Tibial artery (tissue), 4 donors: ENCODE measurements at regions not wholly inside any gene's neighbourhood (a gene's known extent, or its start where the extent isn't known, plus 50 kb on each side); places are given as distances from the start of the nearest gene placed in this dataset.

Experiments
- DNase-seq, 2 donors: peaks; one replicate each; pipeline ENCODE4 v3.0.0-alpha.2; 2019
- H3K27ac ChIP-seq, 2 donors: fragments of 200-600 bp; sonication (generic) in 1 of 2; 1 replicate in 1 of 2; 2 replicates in 1 of 2; pipeline ENCODE4 v1.5.1; 2018 to 2019; ENCODE audit warnings: mild to moderate bottlenecking in 1 of 2
- H3K27me3 ChIP-seq, 2 donors: fragments of 200-600 bp; sonication (generic) in 1 of 2; one replicate each; pipeline versions ENCODE4 v1.5.1 to v1.6.0; 2016 to 2019
- H3K36me3 ChIP-seq, 3 donors: fragments of 200-600 bp; sonication (generic) in 2 of 3; one replicate each; pipeline ENCODE4 v1.5.1; 2016 to 2019; ENCODE audit warnings: mild to moderate bottlenecking in 2 of 3
- H3K4me1 ChIP-seq, 4 donors: fragments of 200-600 bp; sonication (generic) in 2 of 4; 1 replicate in 3 of 4; 2 replicates in 1 of 4; pipeline ENCODE4 v1.5.1; 2016 to 2019
- H3K4me3 ChIP-seq, 2 donors: fragments of 200-600 bp; sonication (generic) in 1 of 2; 1 replicate in 1 of 2; 2 replicates in 1 of 2; pipeline ENCODE4 v1.5.1; 2018 to 2019; ENCODE audit warnings: mild to moderate bottlenecking in 2 of 2
- H3K9me3 ChIP-seq, 3 donors: fragments of 200-600 bp; sonication (generic) in 1 of 3; one replicate each; pipeline ENCODE4 v1.5.1; 2016 to 2019
- CTCF ChIP-seq, 2 experiments: fragments of 200-600 bp in 1 of 2; fragments of 450-650 bp in 1 of 2; IDR thresholded peaks; one replicate each; pipeline ENCODE4 v1.5.1; 2017 to 2019; ENCODE audit warnings: antibody characterized with exemption in 2 of 2, mild to moderate bottlenecking in 1 of 2, moderate library complexity in 1 of 2
- intact Hi-C: fragments of 100-400 bp; cut with DNase I; formaldehyde crosslinking; loops from one replicate; pipeline ENCODE4 v1.15.0; 2023; ENCODE audit warnings: low total_unique reads

- DNase-seq: no peak
- no peaks in the 10 kb centered on the region for H3K27me3 ChIP-seq
- no peaks in the 10 kb centered on the region for H3K36me3 ChIP-seq
- no peaks in the 10 kb centered on the region for H3K9me3 ChIP-seq
- peak overlapping the region; percentile 88 to 97 for H3K27ac ChIP-seq
- H3K4me1 ChIP-seq: peaks cover 4 to 100% (median 95%) of the 10 kb centered on the region in 4 donors
- no peak overlapping the region for H3K4me3 ChIP-seq
- intact Hi-C loops: no loop called here
- no peak for TF ChIP-seq CTCF (IDR thresholded peaks at IDR 0.05)
These were observed 239.8 kb downstream of the SEC14L1 start for GRCh38 chr17:77380395-77381184.

- Histone ChIP-seq H3K27ac (peak overlapping the region; percentile 88 to 97), H3K9me3 (no peaks in the 10 kb centered on the region), H3K4me3 (no peak overlapping the region), H3K36me3 (no peaks in the 10 kb centered on the region), H3K27me3 (no peaks in the 10 kb centered on the region), H3K4me1 (peaks cover 9 to 100% (median 96%) of the 10 kb centered on the region in 4 donors)
- intact Hi-C loops: no loop called here
- DNase-seq: no peak
- TF ChIP-seq CTCF (IDR thresholded peaks at IDR 0.05): no peak
These were observed 240.5 kb downstream of the SEC14L1 start for GRCh38 chr17:77381185-77381700.

- no peaks in the 10 kb centered on the region for H3K36me3 ChIP-seq
- H3K4me1 ChIP-seq: peaks cover 9 to 100% (median 96%) of the 10 kb centered on the region in 4 donors
- H3K4me3 ChIP-seq: no peak overlapping the region
- no peaks in the 10 kb centered on the region for H3K27me3 ChIP-seq
- peak overlapping the region; percentile 88 to 97 for H3K27ac ChIP-seq
- no peak for DNase-seq
- intact Hi-C loops: no loop called here
- no peak for TF ChIP-seq CTCF (IDR thresholded peaks at IDR 0.05)
- no peaks in the 10 kb centered on the region for H3K9me3 ChIP-seq
These were observed 241.0 kb downstream of the SEC14L1 start for GRCh38 chr17:77381731-77382130.

GRCh38 chr17:77382356-77382911 is 241.7 kb downstream of the SEC14L1 start:
- no peaks in the 10 kb centered on the region for H3K9me3 ChIP-seq
- peak overlapping the region; percentile 88 to 97 for H3K27ac ChIP-seq
- H3K27me3 ChIP-seq: no peaks in the 10 kb centered on the region
- TF ChIP-seq CTCF (IDR thresholded peaks at IDR 0.05): no peak
- intact Hi-C loops: no loop called here
- no peak for DNase-seq
- H3K36me3 ChIP-seq: no peaks in the 10 kb centered on the region
- no peak overlapping the region for H3K4me3 ChIP-seq
- peaks cover 9 to 100% (median 98%) of the 10 kb centered on the region in 4 donors for H3K4me1 ChIP-seq

DNA sequence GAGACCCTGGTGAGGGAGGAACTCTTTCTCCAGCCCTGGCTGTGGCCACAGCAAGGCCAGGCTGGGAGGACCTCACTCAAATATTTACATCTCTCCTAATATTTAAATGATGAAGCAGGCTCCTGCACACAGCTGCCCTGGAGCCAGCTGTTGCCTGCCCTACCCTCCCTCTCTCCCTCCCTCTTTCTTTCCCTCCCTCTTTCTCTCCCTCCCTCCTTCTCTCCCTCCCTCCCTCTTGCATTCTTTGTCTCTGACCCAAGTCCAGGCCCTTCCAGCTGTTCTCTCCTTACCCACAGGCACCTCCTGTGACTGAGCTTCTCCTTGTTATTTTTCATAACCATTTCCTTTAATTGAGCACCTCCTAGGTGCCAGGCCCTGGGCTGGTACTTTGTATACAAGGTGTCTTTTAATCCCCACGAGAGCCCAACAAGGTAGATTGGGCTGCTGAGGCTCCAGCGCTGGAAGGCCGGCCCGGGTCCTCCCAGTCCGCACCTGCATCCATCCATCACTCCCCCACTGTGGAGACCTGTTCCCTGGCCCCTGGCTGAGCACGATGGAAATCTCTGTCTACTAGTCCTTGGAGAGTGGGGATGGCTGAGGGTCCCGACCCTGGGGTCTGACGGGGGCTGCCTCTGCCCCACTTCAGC is 242.3 kb downstream of the SEC14L1 start:
- Histone ChIP-seq H3K4me3 (no peak overlapping the region), H3K9me3 (no peaks in the 10 kb centered on the region), H3K27me3 (no peaks in the 10 kb centered on the region), H3K36me3 (no peaks in the 10 kb centered on the region), H3K4me1 (peaks cover 9 to 100% (median 97%) of the 10 kb centered on the region in 4 donors), H3K27ac (peak overlapping the region; percentile 88 to 97)
- intact Hi-C loops: no loop called here
- DNase-seq: no peak
- no peak for TF ChIP-seq CTCF (IDR thresholded peaks at IDR 0.05)
